ENCODE measurements at regions not wholly inside any gene's neighbourhood (a gene's known extent, or its start where the extent isn't known, plus 50 kb on each side); places are given as distances from the start of the nearest gene placed in this dataset.

DNA sequence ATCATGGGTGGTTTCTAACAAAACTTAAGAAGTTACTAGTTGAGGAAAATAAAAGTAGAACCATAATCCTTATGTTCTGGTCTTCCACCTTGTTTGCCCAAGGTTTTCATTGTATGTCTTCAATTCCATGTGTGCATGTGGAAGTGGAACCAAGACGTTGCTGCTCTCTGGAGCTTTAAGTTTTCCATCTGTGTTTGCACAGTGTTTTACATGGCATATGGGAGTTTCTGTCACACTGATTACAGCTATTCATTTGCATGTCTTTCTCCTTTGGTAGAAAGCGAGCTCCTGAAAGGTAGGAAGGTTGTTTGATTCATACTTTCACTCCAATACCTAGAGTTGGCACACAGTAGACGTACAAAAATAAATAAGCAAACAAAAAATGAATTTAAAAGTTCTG, 112.6 kb upstream of the LUZP2 start:
- no peak for ATAC-seq
- no peaks in the 10 kb centered on the region for H3K9me3 ChIP-seq
- in situ Hi-C loops (cut with MboI; ENCODE audit: low sequenced_read_pairs in 4 of 4) (no loop called here), intact Hi-C loops (cut with DNase I; ENCODE audit: low total_unique reads) (no loop called here)
- H3K4me3 ChIP-seq, result no peak overlapping the region
- H3K27ac ChIP-seq, result no peak overlapping the region
- DNase-seq, result no peak
- no peaks in the 10 kb centered on the region for H3K27me3 ChIP-seq
- no peaks in the 10 kb centered on the region for H3K36me3 ChIP-seq
- TF ChIP-seq POLR2A (IDR thresholded peaks at IDR 0.05) (no peak), CTCF (IDR thresholded peaks at IDR 0.05 in 4 of 5, conservative IDR thresholded peaks at IDR 0.05 in 1 of 5) (no peak)
- no peaks in the 10 kb centered on the region for H3K4me1 ChIP-seq

- intact Hi-C loops (cut with DNase I; ENCODE audit: low total_unique reads) (no loop called here), in situ Hi-C loops (cut with MboI; ENCODE audit: low sequenced_read_pairs in 4 of 4) (no loop called here)
- ATAC-seq (no peak), DNase-seq (no peak)
- Histone ChIP-seq H3K9me3 (no peaks in the 10 kb centered on the region), H3K27ac (no peak overlapping the region), H3K36me3 (no peaks in the 10 kb centered on the region), H3K27me3 (no peaks in the 10 kb centered on the region), H3K4me1 (no peaks in the 10 kb centered on the region), H3K4me3 (no peak overlapping the region)
- TF ChIP-seq CTCF (IDR thresholded peaks at IDR 0.05 in 4 of 5, conservative IDR thresholded peaks at IDR 0.05 in 1 of 5) (no peak), POLR2A (IDR thresholded peaks at IDR 0.05) (no peak)
Observed at GRCh38 chr11:24386546-24387397, 110.1 kb upstream of the LUZP2 start.

- no peak for DNase-seq
- intact Hi-C loops (cut with DNase I; ENCODE audit: low total_unique reads), result no loop called here
- no peaks in the 10 kb centered on the region for H3K4me1 ChIP-seq
- H3K9me3 ChIP-seq, result no peaks in the 10 kb centered on the region
- ATAC-seq, result no peak
- H3K4me3 ChIP-seq, result no peak overlapping the region
- no peaks in the 10 kb centered on the region for H3K36me3 ChIP-seq
- H3K27me3 ChIP-seq, result no peaks in the 10 kb centered on the region
- in situ Hi-C loops (cut with MboI; ENCODE audit: low sequenced_read_pairs in 4 of 4), result no loop called here
- no peak for TF ChIP-seq CTCF (IDR thresholded peaks at IDR 0.05 in 4 of 5, conservative IDR thresholded peaks at IDR 0.05 in 1 of 5)
- TF ChIP-seq POLR2A (IDR thresholded peaks at IDR 0.05), result no peak
- H3K27ac ChIP-seq, result no peak overlapping the region
Observed at GRCh38 chr11:24389575-24389974, 107.3 kb upstream of the LUZP2 start.

DNA sequence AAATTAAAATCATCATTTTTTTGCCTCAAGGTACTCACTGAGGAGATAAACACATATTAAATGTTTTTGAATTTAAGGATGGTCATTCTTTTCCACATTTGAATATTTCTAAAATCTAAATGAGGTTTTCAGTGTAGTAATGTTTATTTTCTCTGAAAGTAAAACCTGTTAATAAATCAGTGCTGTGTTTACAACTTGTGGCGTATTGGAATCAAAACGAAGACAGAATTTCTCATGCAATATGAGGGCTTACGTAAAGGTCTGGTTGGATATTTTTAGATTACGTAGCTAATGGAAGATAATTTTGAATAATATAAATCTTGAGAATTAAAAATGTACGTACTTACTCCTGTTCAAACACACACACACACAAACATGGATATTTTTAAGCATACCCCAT, 106.8 kb upstream of the LUZP2 start:
- Histone ChIP-seq H3K9me3 (no peaks in the 10 kb centered on the region), H3K4me3 (no peak overlapping the region), H3K27me3 (no peaks in the 10 kb centered on the region), H3K4me1 (no peaks in the 10 kb centered on the region), H3K27ac (no peak overlapping the region), H3K36me3 (no peaks in the 10 kb centered on the region)
- intact Hi-C loops (cut with DNase I; ENCODE audit: low total_unique reads), result no loop called here
- TF ChIP-seq CTCF (IDR thresholded peaks at IDR 0.05 in 4 of 5, conservative IDR thresholded peaks at IDR 0.05 in 1 of 5) (no peak), POLR2A (IDR thresholded peaks at IDR 0.05) (no peak)
- ATAC-seq (no peak), DNase-seq (no peak)
- in situ Hi-C loops (cut with MboI; ENCODE audit: low sequenced_read_pairs in 4 of 4), result no loop called here

DNA sequence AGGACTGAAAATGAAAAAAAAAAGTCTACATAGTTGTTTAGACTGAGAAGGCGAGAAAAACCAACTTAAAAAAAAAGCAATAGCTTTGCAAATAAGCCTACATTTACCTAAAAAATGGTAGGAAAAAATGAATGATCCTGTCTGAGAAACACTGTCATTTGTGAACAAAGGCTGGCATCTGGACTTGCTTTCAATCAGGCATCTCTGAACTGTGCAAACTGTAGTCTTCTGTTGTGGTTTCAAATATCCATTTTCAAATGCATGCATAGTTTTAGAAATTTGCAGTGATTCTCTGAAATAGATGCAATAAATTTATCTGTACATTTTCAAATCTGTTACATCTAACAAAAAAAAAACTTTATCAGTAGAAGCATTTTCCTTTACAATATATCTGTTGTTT, 106.1 kb upstream of the LUZP2 start:
- H3K27ac ChIP-seq, result no peak overlapping the region
- H3K27me3 ChIP-seq, result no peaks in the 10 kb centered on the region
- intact Hi-C loops (cut with DNase I; ENCODE audit: low total_unique reads) (no loop called here), in situ Hi-C loops (cut with MboI; ENCODE audit: low sequenced_read_pairs in 4 of 4) (no loop called here)
- no peak for ATAC-seq
- H3K36me3 ChIP-seq, result no peaks in the 10 kb centered on the region
- TF ChIP-seq CTCF (IDR thresholded peaks at IDR 0.05 in 4 of 5, conservative IDR thresholded peaks at IDR 0.05 in 1 of 5) (no peak), POLR2A (IDR thresholded peaks at IDR 0.05) (no peak)
- H3K9me3 ChIP-seq, result no peaks in the 10 kb centered on the region
- DNase-seq, result no peak
- H3K4me3 ChIP-seq, result no peak overlapping the region
- no peaks in the 10 kb centered on the region for H3K4me1 ChIP-seq
